T-helper 1 cell (primary cell): ENCODE measurements at regions not wholly inside any gene's neighbourhood (a gene's known extent, or its start where the extent isn't known, plus 50 kb on each side); places are given as distances from the start of the nearest gene placed in this dataset.
A peak's percentile ranks its signal among the peaks of the same experiment; 100 is the strongest.

Experiments used
- DNase-seq, 5 donors: peaks; one replicate each; pipeline ENCODE4 v3.0.0-alpha.2; 2012 to 2020

DNA sequence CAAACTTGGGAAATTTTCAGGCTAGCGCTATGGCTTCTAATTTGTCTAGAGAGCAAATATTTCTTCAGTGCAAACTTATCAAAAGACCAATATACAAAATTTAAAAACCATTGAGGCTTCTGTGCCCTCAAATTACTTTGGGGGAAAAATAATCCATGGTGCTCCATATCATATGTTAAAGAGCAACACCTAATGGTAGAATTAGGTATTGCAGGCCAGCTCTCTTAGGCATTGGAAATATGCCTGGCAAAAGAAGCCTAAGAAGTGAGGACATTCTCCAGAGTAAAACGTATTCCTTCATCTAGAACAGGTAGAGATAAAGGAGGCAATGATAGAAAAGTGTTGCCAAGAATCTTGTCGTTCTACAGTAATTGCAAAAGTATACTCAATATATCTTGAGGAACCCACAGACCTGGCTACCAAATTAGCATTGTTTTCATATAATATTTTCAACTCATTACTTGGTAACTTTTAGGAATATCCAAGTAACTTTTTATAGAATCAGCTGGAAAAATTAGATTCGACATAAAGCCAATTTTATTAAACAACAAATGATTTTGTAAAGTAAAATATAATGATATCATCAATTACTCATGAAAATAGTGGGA lies 401.1 kb downstream of the BCL11A start:
- peak in 1 of 5 donors; percentile 22 for DNase-seq

DNA sequence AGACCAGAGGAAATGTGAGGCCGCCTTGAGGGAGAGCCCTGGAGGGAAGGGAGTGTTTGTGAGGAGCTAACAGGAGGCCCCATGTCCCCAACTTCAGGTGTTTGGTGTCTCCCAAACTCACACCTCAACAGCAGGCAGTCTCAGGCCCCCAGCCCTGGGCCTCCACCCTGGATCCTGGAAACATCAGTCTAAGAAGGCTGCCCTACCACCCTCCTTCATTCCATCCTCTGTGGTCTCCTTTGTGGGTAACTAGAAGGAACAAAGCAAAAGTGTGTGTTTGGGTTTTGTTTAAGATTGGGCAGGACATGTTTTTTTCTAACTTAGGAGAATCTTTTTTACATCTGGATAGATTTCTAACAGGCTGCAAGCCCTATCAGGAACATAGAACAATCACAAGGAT lies 404.3 kb downstream of the BCL11A start:
- no peak for DNase-seq

DNA sequence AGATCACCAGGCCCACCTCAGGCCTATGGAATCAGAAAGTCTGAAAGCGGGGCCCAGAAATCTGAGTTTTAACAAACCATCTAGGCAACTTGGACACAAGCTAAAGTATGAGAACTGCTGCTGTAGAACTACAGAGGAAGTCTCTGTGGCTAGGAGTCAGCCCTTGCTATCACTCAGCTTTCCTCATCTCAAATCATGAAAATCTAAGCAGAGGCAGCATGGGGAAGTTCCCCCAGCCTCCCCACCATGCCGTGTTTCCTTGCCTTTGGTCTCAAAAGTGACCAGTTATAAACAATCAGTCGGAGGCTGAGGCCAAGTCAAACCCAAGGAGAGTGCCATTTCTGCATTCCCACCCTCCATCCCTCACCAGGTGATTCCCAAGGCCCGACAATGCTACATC lies 404.7 kb downstream of the BCL11A start:
- DNase-seq: no peak

DNA sequence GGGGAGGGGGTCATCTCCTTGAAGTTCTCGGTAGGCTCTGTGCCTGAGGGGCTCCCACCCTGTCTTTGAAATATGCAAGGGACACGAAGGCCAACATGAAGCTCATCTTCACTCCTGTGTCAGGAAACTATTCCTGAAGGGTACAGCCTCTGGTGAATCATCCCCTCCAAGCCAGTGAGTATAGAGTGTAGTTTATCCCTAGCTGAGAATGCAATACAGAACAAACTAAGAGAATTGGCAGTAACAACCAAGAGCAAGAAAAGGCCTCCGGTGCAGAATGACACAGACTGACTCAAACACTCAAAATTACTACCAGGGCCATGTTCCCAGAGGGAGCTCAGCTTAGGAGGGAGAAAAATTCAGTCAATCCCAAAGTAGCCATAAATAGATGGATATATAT lies 413.3 kb downstream of the BCL11A start:
- no peak for DNase-seq

DNA sequence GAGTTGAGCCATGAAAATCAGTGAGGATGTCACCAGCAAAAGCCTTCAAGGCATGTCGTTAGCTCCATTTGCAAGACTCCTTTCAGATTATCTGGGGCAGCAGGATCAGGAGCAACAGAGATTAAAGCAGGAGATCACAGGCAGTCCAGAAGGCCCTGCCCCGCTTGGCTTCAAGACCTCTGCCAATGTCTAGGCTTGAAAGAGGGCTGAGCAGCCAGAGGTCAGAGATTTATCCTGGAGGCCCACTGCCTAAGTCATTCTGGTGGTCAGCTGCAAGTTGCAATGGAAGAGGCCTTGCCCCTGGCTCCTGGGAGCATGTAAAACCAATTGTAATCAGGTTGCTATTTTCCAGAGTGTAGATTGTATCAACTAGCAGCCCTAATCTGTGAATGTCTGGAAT lies 416.5 kb downstream of the BCL11A start:
- DNase-seq: no peak

DNA sequence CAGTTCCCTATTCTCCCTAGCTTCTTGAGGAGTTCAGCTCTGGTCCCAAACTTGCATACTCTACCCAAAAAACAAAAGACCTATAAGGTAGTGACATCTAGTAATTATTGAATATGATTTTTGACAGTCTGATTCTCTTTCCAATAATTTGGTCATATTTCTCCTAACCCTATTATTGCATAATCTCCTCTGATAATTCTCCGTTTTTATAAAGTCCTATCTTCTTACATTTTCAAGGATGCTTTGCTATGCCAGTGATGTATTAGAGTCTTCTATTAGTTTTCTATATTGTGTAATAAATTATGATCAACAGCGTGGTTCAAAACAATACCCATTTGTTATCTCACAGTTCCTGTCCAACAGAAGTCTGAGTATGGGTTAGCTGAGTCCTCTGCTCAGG lies 426.3 kb downstream of the BCL11A start:
- DNase-seq: no peak

DNA sequence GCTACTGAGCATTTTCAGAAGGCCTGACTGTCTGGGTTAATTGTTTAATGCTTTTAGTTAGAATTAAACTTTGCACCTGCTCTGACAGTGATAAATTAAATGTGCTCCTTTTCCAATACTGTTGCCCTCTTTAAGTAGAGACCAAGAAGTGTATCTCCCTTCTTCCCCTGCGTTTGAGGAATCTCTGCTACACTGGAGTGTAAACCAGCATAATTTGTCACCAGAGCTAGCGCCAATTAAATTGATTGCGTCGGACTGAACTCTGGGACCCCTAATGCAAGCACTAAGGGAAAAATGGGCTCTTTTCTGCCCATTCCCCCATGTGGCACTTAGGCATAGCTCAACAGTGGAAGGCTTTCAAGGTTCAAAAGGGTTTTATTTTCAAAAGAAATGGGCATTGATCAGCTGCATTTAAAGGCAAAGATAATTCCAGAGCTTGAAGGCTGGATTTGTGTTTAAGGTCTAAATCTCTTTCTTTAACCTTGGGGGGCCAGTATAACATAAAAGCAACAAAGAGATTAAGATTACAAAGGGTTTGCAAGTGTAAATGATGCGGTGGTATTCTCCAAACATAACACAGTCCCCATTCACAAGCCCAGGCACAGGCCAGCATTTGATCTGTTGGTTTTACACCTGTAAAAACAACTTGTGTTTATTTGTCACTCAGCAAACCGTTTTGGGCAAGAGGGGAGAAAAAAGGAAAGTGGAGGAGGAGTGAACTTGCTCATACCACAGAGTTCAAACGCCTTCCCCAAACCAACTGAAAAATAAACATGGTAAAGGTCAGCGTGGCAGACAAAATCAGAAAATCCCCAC lies 427.6 kb downstream of the BCL11A start:
- DNase-seq: no peak

DNA sequence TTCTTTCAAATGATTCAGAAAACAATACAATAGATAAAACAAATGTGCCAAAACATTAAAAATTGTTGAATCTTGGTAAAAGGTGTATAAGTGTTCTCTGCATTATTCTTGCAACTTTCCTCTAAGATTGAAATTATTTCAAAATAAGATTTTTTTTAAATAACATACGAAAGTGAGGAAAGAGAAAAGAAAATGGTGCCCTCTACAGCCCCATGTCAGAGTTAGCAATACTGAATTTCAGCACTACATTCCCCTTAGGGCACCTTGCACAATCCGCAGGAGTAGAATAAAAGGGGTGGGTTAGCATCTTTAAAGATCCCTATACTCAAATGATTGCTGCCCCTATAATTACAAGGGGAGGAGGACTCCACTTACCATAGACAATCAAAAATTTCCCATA lies 433.7 kb downstream of the BCL11A start:
- no peak for DNase-seq

DNA sequence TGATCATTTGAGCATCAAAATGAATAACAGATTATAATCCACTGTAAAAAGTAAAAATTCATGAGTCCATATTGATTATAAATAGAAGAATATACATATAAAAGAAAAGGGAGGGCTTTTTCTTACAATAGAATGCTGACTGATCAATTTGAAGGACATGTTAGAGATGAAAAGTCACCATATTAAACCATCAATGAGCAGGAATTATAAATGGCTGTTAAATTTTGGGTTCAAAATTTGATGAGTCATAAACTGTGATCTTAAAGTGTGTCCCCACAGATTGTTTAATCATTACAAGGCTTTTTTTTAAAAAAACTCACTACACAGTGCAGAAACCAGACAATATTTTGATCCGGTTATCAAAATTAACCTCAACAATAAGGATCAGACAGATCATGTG lies 434.5 kb downstream of the BCL11A start:
- DNase-seq: no peak

DNA sequence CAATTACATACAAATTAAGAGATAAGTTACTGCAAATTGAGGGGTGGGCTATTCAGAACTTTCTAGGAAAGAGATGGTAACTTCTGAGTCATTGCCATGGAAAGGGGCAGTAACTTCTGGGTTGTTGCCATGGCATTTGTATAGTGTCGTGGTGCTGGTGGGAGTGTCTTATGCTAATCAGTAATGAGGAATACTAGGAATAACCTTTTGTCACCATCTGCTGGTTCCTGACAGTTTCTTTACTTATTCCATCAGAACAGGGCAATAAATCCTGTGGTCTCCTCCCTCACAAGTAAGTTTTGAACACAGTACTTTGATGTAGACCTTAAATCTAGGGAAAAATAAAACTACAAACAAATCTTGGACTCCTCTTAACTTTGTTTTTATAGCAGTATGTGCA lies 435.4 kb downstream of the BCL11A start:
- DNase-seq: no peak

DNA sequence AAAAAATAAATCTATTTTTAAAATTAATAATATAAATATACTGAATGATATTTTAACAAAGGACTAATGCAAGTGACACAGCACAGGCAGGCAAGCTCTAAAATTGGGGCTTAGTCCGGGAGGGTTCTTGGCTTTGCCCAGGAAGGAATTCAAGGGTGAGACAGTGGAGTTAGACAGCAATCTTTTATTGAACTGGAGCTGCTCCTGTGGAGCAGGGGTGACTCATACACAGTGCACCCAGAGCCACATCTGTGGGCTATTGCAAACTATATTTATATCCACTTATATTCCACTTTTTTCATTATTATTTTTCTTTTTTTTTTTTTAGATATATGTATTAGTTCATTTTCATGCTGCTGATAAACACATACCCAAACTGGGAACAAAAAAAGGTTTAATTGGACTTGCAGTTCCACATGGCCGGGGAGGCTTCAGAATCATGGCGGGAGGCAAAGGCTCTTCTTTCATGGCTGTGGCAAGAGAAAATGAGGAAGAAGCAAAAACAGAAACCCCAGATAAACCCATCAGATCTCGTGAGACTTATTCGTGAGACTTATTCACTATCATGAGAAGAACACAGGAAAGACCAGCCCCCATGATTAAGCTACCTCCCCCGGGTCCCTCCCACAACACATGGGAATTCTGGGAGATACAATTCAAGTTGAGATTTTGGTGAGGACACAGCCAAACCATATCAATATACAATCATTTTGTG lies 437.1 kb downstream of the BCL11A start:
- no peak for DNase-seq

DNA sequence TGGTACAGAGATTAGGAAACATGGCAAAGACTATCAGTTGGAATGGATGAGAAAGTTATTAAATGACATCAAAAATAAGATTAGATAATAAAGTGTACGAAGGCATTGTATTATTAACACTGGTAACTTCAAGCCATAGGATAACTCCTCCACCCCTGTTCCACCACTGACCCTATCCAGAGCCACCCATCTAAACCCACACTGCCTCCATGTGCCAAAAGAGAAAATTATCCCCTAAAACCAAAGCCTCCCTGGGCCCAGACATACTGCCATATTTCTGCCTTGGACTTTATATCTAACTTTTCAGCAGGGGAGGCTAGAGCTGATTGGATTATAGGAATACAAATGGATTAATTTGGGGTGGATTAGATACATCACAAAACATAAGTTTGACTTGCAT lies 443.7 kb downstream of the BCL11A start:
- no peak for DNase-seq

DNA sequence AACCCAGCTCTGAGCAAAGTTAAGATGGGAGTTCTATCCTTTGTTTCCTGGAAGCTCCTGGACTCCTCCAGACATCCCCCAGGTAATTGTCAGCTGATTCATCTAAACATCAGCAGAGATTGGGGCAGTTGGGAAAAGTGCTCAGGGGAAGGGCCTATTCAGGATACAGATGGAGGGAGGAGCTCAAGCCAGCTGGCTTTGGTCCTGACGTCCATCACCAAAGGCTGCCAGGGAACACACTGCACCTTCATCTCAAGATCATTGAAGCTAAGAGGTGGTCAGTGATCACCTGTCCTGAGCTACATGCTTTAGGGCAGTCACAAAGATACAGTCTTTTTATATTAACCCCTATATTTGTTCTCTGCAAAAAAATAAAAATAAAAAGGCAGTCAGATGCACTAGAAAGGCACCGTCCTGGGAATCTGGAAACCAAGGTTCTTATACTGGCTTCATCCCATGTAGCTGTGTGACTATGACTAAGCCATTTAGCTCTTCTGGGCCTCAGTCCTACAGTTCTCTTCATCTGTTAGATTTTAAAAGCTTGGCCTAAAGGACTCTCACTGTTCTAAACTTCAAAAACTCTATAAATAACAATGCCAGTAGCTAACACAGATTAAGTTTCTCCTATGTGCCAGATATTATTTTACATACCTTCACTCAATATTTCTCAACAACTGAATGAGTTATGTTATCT lies 446.5 kb downstream of the BCL11A start:
- DNase-seq: no peak

DNA sequence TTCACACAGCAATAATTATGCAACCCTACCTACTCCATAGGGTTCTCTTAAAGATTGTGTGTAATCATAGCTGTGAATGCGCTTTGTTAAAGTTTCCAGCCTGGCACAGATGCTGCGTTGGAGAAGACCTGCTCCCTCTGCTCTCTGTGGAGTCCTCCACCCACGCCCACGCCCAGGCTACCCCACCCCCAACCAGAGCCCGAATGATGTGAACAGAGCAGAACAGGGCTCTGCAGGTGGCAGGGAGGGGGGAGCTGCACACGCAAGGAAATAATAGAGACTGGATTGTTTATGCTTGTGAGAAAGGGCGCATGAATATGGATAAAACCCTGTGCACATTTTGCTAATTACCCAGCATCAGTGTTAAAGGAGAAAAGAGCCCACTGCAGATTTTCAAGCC lies 447.5 kb downstream of the BCL11A start:
- no peak for DNase-seq

DNA sequence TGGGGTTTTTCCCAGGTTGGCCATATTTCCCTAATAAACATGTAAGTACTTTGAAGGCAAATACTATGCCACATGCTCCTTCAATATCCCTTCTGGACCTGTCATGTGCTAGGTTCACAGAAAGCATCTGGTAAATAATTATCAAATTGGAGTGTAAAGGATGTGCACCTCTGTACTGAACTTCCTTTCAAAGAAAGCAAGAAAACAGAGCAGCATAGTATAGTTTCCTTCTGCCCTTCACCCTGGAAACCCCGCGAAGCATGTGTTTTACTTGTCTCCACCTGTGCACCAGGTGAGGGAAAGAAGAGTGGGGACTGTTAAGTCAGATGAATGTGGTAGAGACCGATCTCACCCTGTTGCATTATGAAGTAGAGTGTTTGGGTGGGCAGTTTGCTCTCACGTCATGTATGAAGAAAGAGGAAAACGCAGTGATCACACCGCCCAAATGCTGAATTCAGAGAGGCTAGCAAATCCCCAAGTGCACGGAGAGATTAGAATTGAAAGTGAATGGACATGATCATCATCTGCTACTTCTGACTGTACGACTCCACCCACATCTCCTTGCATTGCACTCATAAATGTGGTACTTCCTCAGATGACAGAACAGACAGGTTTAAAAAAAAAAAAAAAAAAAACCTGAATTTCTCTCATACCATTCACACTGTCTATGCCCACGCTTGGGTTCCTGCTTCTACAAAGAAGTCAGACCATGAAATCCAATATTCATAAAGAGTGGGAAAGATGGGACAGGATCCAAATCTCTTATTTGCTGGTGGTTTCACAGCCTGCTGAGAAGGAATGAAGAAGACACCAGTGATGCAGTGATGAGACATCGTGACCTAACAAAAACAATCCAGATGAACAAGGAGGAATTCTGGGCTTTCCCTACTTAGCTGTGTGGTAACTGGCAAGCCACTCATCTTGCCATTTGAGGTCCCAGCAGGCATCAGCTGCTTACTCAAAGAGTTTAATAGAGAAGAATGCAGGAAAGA lies 448.6 kb downstream of the BCL11A start:
- peak in 1 of 5 donors; percentile 10 for DNase-seq

DNA sequence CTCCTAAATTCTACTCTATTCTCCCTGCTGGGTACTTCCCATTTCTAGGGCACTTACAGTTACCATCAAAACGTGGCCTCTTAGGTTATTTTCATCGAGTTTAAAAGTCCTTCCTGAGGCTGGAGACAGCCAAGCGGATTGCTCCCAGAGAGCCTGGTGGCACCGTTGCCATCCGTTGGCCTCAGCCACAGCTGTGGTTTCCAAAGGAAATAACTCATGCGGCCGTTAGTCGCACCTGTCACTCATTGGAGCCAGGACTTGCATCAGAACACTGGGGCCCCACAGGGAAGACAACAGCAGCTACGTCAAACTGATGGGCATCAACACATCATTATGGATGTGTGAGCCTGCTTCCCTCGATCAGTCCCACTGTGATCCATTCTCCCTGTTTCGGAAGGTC lies 453.4 kb downstream of the BCL11A start:
- DNase-seq: peak in 1 of 5 donors; percentile 35

DNA sequence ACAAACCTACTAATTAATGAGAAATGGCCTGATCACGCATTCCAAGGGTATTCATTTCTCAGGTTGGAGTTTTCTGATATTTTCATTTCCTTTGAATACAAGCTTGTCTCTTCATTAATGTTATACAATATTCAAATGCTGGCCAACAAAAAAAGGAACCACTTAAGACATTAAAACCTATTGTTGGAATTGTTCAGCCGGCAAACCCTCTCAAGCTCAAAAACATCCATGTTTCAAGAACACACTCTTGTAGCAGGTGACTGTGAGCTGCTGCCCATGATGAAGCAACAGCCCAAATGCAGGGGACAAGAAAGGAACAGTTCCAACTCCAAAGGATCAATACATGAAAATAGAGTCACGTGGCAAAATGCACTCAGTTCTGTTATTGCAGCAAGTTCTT lies 454.5 kb downstream of the BCL11A start:
- DNase-seq: no peak

DNA sequence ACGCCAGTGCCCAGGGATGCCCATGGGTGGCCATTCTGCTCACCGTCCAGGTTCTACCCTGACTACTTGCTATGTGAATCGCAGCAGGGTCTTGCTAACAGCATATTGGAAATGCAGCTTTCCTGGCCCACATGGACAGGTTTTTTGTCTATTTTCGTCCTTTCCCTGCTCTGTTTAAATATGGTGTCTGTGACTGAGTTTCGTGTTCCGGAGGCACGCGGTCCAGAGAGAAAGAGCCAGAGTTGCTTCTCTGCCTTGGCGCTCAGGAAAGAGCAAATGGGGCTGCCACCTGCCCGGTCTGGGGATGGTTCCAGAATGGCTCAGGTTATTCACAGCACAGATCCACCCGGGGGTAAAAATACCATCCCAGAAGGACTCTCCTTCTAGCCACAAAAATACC lies 456.2 kb downstream of the BCL11A start:
- no peak for DNase-seq

DNA sequence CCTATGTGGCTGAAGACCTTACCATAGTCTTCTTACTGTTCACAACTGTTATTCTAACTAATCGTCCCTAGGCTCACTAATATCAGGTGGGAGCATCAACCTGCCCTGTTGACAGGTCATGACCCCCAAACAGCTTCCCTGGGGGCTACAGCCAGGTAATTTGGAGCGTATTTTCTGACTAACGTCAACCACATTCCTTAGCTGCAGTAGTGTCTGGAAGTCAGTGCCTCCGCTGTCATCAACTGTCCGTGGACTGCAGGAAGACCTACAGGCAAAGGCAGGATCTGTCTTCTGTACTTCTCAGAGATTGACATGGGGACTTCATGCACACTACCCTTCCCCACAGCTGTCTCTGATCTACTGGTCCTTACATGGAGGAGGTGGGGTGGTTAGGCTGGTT lies 456.9 kb downstream of the BCL11A start:
- no peak for DNase-seq

DNA sequence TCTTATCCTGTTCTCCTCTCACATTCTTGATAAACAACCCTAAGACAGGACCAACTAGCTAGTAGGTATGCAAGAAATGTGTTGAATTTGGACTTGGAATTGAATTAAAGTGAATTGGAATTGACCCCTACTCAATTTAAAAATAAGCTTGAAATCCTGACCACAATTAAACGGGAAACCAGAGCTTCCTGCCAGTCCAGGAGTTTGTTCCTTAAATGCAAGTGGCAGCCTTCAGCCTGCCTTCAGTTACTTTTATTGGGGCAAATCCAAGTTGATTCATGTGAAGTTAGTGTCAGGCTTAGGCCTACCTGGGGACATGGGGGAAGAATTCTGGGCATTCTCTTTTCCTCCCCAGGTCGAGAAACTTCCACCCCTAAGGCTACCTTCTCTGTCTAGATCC lies 457.6 kb downstream of the BCL11A start:
- no peak for DNase-seq

DNA sequence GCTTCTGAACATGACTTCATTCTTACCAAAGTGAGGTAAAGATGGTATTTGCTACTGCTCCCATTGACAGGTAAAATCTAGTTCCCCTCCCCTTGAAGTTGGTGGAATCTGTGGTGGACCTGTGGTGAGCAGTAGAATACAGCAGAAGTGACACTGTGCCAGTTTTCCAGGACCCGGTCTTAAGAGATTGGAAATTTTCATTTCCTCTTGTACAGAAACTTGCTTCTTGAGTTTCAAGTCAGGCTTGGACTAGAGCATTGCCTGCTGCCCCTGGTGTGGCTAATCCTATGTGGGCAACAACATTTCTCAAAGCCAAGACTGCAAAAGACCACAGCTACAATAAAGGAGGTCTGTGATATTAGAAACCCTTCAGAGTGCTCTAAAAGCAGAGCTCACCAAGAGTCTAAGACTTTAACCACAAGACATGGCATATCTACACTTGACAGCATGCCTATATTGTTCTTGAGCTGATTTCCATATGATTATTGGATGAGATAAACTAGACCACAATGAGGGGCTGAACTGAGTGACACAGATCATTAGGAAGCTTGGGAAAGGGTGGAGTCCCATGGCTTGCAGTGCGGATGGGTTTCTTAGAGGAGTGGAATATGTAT lies 458.1 kb downstream of the BCL11A start:
- DNase-seq: no peak

DNA sequence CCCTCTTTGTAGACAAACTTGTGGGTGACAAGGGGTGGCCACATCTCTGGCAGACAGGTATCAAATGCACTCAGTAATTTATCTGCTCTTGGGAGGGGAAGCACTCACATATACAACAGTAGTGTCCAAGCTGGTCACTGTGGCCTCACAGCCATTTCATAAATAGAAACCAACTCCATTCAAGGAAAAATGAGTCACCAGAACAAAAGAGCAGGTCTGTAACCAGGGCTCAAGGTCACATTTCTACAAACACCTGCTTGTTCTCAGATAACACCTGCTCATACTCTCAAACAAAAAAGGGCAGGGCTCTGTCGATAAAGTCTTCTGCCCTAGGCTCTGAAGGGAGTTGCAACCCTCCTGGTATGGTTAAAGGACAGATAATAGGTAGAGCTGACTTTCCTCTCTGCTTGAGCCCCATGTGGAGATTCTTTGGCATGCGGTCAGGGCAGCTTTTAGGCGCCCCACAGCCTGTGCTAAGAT lies 459.0 kb downstream of the BCL11A start:
- no peak for DNase-seq
